MM.1S (cell line): ENCODE measurements at regions not wholly inside any gene's neighbourhood (a gene's known extent, or its start where the extent isn't known, plus 50 kb on each side); places are given as distances from the start of the nearest gene placed in this dataset.

Source experiments
- DNase-seq: peaks from one replicate; pipeline ENCODE4 v3.0.0-alpha.2; 2015
- H2AFZ ChIP-seq: fragments of 300-600 bp; sonication (generic); 2 replicates; pipeline ENCODE4 v1.6.0; 2016; ENCODE audit warnings: antibody characterized with exemption, low read length
- H3F3A ChIP-seq: fragments of 300-600 bp; sonication (generic); 2 replicates; pipeline ENCODE4 v1.6.1; 2016; ENCODE audit warnings: mild to moderate bottlenecking, antibody characterized with exemption, low read length, moderate library complexity, mixed read lengths; ENCODE audit not compliant: insufficient read depth
- H3K27ac ChIP-seq: fragments of 300-600 bp; sonication (generic); 2 replicates; pipeline ENCODE4 v1.5.1; 2016; ENCODE audit warnings: mild to moderate bottlenecking, low read length
- H3K27me3 ChIP-seq: fragments of 300-600 bp; sonication (generic); replicated peaks from 2 replicates; pipeline ENCODE4 v1.6.0; 2016; ENCODE audit warnings: low read length; ENCODE audit not compliant: insufficient read depth
- H3K36me3 ChIP-seq: fragments of 300-600 bp; sonication (generic); replicated peaks from 2 replicates; pipeline ENCODE4 v1.6.1; 2016; ENCODE audit warnings: mild to moderate bottlenecking, low read length, mixed read lengths; ENCODE audit not compliant: insufficient read depth
- H3K4me1 ChIP-seq: fragments of 300-600 bp; sonication (generic); 2 replicates; pipeline ENCODE4 v1.6.1; 2016; ENCODE audit warnings: low read length, mixed read lengths
- H3K4me2 ChIP-seq: fragments of 300-600 bp; sonication (generic); 2 replicates; pipeline ENCODE4 v1.6.0; 2016; ENCODE audit warnings: low read depth, low read length
- H3K4me3 ChIP-seq: fragments of 300-600 bp; sonication (generic); 2 replicates; pipeline ENCODE4 v1.5.1; 2016; ENCODE audit warnings: low read length, mixed read lengths
- H3K79me2 ChIP-seq: fragments of 300-600 bp; sonication (generic); 2 replicates; pipeline ENCODE4 v1.6.1; 2016; ENCODE audit warnings: mixed run types, low read length, mixed read lengths
- H3K9ac ChIP-seq: fragments of 300-600 bp; sonication (generic); 2 replicates; pipeline ENCODE4 v1.6.1; 2016; ENCODE audit warnings: low read length, mixed read lengths
- H3K9me2 ChIP-seq: fragments of 300-600 bp; sonication (generic); replicated peaks from 2 replicates; pipeline ENCODE4 v1.6.1; 2016; ENCODE audit warnings: mild to moderate bottlenecking, low read length, mixed read lengths; ENCODE audit not compliant: insufficient read depth
- H3K9me3 ChIP-seq: fragments of 300-600 bp; sonication (generic); replicated peaks from 2 replicates; pipeline ENCODE4 v1.6.1; 2016; ENCODE audit warnings: mild to moderate bottlenecking, low read length, mixed read lengths; ENCODE audit not compliant: insufficient read depth
- H4K20me1 ChIP-seq: fragments of 300-600 bp; sonication (generic); 2 replicates; pipeline ENCODE4 v1.6.1; 2016; ENCODE audit warnings: mild to moderate bottlenecking, low read length, moderate library complexity, mixed read lengths; ENCODE audit not compliant: insufficient read depth
- EZH2 ChIP-seq: fragments of 300-600 bp; sonication (generic); optimal IDR thresholded peaks from 2 replicates; pipeline ENCODE3; 2017; ENCODE audit warnings: low read depth, mild to moderate bottlenecking, antibody characterized with exemption, low read length, mixed read lengths
- EZH2phosphoT487 ChIP-seq: fragments of 300-600 bp; sonication (generic); IDR thresholded peaks from 2 replicates; pipeline ENCODE4 v1.6.1; 2018; ENCODE audit warnings: antibody characterized with exemption, low read length
- TF ChIP-seq, protein P1 (sequence below): fragments of 300-600 bp; sonication (generic); IDR thresholded peaks from 2 replicates; pipeline ENCODE4 v1.5.1; 2016; ENCODE audit warnings: antibody characterized with exemption, low read length, mixed read lengths

DNA sequence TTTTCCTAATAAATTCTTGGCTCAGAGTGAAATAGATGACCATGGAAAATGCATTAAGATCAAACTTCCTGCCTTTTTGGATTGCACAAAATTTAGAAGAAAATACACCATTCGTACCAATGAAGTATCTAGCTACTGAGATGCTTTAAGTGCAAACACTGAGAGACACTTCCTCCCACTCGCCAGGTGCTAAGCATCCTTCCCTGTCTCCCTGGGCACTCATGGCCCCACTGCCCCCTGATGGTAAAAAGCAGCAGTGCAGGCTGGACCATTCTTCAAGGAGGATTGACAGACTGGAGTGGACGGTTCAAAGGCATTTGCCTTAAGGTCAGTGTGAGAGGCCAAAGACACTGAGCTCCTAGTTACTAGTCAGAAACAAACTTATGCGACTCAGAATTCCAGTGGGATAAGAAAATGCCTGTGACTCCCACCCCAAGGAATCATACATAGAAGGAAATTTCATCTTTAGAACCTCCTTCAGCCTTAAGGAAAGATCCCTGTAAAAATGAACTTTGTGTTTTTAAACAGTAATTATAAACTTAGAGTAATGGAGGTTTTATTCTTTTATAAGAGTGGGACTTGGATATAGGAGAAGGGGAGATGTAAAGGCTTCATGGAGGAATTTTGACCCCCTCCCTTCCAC lies 86.0 kb upstream of the SLC30A5 start:
- no peak overlapping the region for H2AFZ ChIP-seq
- H3F3A ChIP-seq: no peaks in the 10 kb centered on the region
- H4K20me1 ChIP-seq: no peaks in the 10 kb centered on the region
- no peaks in the 10 kb centered on the region for H3K9me2 ChIP-seq
- TF ChIP-seq EZH2: no peak
- TF ChIP-seq, protein P1, sequence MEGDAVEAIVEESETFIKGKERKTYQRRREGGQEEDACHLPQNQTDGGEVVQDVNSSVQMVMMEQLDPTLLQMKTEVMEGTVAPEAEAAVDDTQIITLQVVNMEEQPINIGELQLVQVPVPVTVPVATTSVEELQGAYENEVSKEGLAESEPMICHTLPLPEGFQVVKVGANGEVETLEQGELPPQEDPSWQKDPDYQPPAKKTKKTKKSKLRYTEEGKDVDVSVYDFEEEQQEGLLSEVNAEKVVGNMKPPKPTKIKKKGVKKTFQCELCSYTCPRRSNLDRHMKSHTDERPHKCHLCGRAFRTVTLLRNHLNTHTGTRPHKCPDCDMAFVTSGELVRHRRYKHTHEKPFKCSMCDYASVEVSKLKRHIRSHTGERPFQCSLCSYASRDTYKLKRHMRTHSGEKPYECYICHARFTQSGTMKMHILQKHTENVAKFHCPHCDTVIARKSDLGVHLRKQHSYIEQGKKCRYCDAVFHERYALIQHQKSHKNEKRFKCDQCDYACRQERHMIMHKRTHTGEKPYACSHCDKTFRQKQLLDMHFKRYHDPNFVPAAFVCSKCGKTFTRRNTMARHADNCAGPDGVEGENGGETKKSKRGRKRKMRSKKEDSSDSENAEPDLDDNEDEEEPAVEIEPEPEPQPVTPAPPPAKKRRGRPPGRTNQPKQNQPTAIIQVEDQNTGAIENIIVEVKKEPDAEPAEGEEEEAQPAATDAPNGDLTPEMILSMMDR: peak; percentile 94
- DNase-seq: peak; percentile 70
- H3K36me3 ChIP-seq: no peaks in the 10 kb centered on the region
- H3K4me1 ChIP-seq: no peaks in the 10 kb centered on the region
- H3K27ac ChIP-seq: no peak overlapping the region
- H3K4me3 ChIP-seq: no peak overlapping the region
- H3K27me3 ChIP-seq: no peaks in the 10 kb centered on the region
- no peak overlapping the region for H3K9ac ChIP-seq
- H3K9me3 ChIP-seq: no peaks in the 10 kb centered on the region
- H3K79me2 ChIP-seq: no peaks in the 10 kb centered on the region
- H3K4me2 ChIP-seq: no peak overlapping the region

DNA sequence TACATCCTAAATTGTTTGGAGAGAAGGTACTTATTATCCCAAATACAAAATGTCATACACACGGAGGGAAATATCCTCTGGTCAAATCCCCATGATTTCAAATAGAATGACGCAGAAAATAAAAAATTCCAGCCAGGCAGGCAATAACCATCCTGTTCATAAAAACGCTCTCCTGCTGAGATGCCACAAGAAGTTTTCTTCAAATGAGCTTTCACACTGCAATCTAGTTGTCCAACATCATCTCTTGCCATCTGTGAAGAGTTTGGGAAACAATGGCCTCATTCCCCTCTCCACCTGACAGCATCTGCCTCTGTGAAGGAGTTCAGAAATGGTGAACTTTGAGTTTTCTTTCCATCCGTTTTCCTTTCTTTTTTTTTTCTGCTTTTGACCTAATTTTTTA lies 83.3 kb upstream of the SLC30A5 start:
- H3F3A ChIP-seq: no peaks in the 10 kb centered on the region
- H3K79me2 ChIP-seq: no peaks in the 10 kb centered on the region
- no peaks in the 10 kb centered on the region for H3K9me3 ChIP-seq
- TF ChIP-seq, protein P1: no peak
- TF ChIP-seq EZH2: no peak
- TF ChIP-seq EZH2phosphoT487: no peak
- H3K27ac ChIP-seq: no peak overlapping the region
- H3K36me3 ChIP-seq: no peaks in the 10 kb centered on the region
- H3K9ac ChIP-seq: no peak overlapping the region
- H3K9me2 ChIP-seq: no peaks in the 10 kb centered on the region
- no peaks in the 10 kb centered on the region for H3K4me1 ChIP-seq
- H3K4me3 ChIP-seq: no peak overlapping the region
- H4K20me1 ChIP-seq: no peaks in the 10 kb centered on the region
- DNase-seq: no peak
- H3K4me2 ChIP-seq: no peak overlapping the region
- no peaks in the 10 kb centered on the region for H3K27me3 ChIP-seq
- H2AFZ ChIP-seq: no peak overlapping the region

DNA sequence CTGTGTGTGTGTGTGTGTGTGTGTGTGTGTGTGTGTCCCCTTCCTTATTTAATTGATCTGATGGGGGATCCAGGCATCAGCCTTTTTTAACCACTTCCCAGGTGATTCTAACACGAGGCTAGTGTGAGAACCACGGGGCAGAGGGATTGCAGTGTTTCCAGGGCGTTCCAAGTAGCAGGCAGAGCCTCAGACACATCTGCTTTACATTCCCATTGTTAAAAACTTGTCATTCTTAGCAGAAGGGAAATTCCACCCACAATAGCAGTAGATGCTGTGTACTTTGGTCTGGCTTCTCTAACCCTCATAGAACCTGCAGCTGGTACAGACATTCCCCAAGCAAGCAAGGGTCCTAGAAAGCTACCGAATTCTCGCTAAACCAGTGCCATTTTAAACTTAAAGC lies 81.9 kb upstream of the SLC30A5 start:
- H3K36me3 ChIP-seq: no peaks in the 10 kb centered on the region
- H2AFZ ChIP-seq: no peak overlapping the region
- H4K20me1 ChIP-seq: no peaks in the 10 kb centered on the region
- H3F3A ChIP-seq: no peaks in the 10 kb centered on the region
- no peaks in the 10 kb centered on the region for H3K9me2 ChIP-seq
- H3K4me1 ChIP-seq: no peaks in the 10 kb centered on the region
- H3K4me3 ChIP-seq: no peak overlapping the region
- H3K9ac ChIP-seq: no peak overlapping the region
- TF ChIP-seq EZH2: no peak
- TF ChIP-seq, protein P1: no peak
- no peaks in the 10 kb centered on the region for H3K9me3 ChIP-seq
- H3K27me3 ChIP-seq: no peaks in the 10 kb centered on the region
- no peak overlapping the region for H3K4me2 ChIP-seq
- no peaks in the 10 kb centered on the region for H3K79me2 ChIP-seq
- no peak for DNase-seq
- no peak overlapping the region for H3K27ac ChIP-seq
